ENCODE measurements at regions not wholly inside any gene's neighbourhood (a gene's known extent, or its start where the extent isn't known, plus 50 kb on each side); places are given as distances from the start of the nearest gene placed in this dataset.
"Not testable (repeated sequence)": the region's sequence is repeated elsewhere in the genome, so short reads cannot be mapped to it uniquely, and the experiment has no call there.

GRCh38 chr7:85890244-85890811, 703.5 kb upstream of the SEMA3D start:
- DNase-seq (ENCODE audit: low spot score) = peak; percentile 34

DNA sequence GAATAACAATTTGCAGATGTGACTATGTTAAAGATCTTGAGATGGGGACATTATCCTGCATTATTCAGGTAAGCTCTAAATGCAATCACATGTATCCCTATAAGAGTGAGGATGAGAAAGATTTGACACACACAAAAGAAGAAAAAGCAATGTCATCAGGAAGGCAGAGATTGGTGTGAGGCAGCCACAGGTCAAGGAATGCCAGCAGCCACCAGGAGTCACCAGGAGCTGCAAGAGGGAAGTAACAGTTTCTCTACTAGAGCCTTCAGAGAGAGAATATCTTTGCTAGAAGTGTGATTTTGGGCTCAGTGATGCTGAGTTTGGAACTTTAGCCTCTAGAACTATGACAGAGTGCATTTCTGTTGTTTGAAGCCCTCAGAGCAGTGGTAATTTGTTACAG, 700.3 kb upstream of the SEMA3D start:
- no peak for DNase-seq (ENCODE audit: low spot score)

DNA sequence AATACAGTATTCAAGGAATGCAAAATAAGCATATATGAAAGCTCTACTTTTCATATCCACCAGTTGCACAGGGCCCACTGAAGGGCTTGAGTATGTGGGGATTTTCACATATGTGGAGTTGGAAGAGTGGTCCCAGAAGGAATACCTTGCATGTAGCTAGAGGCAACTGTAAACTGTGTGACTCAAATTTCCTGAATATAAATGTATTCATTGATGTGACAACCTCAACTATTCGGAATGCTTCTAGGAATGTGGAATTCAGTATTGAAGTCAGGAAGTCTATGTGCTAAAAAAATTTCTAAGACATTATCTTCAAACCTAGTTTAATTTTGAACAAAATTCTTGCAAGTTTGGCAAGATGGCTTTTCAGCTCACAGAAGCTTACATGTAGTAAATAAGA, 695.5 kb upstream of the SEMA3D start:
- no peak for DNase-seq (ENCODE audit: low spot score)

DNA sequence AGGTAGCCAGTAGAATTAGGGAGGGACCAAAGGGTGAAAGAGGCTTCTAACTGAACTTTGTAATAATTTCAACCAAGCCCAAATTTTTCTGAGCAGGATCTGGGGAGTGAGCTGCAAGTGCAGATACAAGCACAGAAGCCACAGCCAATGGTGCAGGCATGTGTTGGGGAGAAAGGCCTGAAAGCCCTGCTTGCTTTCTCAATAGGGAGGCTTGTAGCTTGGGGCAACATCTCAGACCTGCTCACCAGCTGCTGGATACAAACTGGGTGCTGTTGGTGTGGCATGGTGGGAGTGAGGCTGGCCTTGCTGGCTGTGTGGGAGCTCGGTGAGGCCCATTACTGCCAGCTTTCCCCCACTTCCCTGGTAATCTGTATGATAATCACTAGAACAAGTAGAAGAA, 688.5 kb upstream of the SEMA3D start:
- DNase-seq (ENCODE audit: low spot score) = no peak

GRCh38 chr7:85866540-85866939, 679.7 kb upstream of the SEMA3D start:
- DNase-seq (ENCODE audit: low spot score) = no peak

- DNase-seq (ENCODE audit: low spot score) = peak; percentile 13
Observed at GRCh38 chr7:85851571-85852193, 664.8 kb upstream of the SEMA3D start.

DNA sequence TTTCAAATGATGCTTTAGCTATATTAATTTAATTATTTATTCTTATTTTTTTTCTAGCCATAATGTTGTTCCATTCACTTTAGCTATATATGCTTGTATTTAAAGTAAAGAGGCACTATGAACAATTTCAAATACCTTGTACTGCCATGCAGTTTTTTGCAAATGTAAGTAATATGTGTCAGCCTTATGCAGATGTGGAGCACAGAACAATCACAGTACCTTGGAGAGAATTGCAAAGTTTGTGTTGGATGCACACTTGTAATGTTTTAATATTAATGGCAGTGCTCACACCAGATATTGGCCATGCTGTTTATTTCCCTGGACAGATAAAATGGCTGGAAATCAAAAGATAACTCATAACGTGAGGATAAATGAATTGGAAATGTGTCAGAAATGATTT, 663.5 kb upstream of the SEMA3D start:
- no peak for DNase-seq (ENCODE audit: low spot score)

GRCh38 chr7:85840554-85840953, 653.7 kb upstream of the SEMA3D start:
- DNase-seq (ENCODE audit: low spot score) = no peak

DNA sequence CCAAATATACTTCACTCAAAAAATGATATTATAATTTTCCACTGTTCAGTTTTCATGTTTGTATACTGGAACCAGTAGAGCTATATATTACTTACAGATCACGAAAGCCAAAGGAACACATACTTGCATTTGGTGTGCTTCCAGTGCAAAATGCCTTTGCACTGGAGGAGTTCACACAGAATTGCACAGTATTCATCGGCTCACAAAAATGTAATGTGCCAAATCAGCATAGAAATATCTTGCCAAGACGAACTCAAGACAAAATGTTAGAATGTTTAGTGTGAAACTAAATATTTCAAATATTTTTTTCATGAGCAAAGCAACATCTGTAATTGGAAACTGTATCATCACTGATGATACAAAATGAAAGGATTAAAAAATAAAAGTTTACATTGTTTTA, 646.2 kb upstream of the SEMA3D start:
- no peak for DNase-seq (ENCODE audit: low spot score)

DNA sequence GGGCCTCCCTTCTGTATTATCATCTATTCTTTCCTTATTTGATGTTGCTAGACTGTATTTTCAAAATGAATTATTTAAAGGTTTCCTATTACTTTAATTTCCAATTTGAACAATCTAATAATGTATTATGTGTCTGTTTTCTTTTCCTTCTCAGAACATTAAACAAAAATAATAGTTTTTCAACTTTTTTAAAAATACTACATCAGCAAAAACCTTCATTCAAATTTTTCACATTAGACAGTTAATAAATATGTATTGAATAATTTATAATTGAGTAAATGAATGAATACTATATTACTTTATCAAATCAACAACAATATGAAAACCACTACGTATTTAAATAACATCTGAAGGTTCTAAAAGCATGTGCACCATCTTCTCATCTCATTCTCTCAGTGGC, 644.1 kb upstream of the SEMA3D start:
- DNase-seq (ENCODE audit: low spot score) = no peak

DNA sequence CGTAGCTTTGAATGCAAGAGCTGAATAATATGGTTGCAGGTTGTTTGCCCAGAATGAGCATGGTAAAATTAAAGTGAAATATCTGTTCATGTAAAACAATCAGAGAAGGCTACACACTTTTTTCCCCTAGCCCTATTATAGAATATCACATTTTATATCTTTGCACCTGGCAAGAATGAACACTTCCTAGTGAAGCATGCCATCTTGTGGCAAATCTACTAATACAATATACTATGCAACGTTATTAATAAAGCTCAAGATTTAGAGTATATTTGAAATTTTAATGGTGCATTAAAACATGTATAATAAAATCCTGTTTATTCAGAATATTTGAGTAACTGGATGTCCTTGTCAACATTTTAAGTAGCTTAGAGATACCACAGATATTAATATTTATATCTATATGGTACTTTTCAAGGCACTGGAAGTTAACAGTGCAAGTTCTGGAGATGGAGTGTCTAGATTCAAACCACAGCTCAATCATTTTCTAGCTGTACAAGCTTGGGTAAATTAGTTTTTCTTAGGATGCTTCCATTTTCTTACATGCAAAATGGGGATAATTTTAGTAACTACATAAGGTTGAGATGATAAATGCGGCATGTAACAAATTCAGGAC, 643.1 kb upstream of the SEMA3D start:
- DNase-seq (ENCODE audit: low spot score) = no peak

GRCh38 chr7:85829176-85829575, 642.3 kb upstream of the SEMA3D start:
- no peak for DNase-seq (ENCODE audit: low spot score)

GRCh38 chr7:85828614-85829013, 641.8 kb upstream of the SEMA3D start:
- no peak for DNase-seq (ENCODE audit: low spot score)

GRCh38 chr7:85823396-85824080, 636.7 kb upstream of the SEMA3D start:
- no peak for DNase-seq (ENCODE audit: low spot score)

DNA sequence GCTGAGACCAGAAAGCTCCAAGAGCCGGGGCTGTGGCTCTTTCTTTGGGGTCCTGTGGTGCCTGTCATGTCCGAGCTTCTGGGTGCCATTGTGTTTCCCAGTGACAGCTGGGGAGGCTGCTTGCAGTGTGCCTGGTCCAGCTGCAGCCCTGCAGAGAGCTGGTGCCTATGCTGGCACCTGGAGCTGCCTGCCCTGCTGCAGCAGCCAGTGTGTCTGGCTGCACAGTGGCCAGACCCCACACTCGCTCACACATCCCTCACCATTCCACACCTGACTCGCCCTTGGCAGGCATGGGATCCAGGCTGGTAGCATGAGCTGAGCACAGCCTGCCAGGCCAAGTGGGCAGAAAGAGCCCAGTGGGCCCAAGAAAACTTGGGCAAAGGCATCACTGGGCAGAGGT, 635.1 kb upstream of the SEMA3D start:
- no peak for DNase-seq (ENCODE audit: low spot score)

- no peak for DNase-seq (ENCODE audit: low spot score)
Observed at GRCh38 chr7:85820702-85821443, 634.0 kb upstream of the SEMA3D start.

DNA sequence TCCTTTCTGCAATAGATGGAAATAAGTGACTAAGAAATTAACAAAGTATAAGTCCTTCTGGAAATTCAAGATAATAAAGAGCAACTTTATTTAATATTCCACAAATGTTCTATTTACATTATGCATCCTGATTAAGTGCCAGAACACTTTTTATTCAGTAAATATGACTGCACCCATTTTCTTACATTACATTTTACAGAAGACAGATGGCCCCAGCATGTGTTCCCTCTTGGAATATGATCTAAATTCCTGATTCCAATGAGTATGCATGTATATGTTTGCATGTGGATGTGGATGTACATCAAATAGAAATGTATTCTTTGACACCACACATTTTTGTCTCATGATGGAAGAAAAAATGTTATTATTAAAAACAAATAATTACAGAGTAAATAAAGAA, 628.7 kb upstream of the SEMA3D start:
- DNase-seq (ENCODE audit: low spot score) = no peak

GRCh38 chr7:85806321-85806720, 619.5 kb upstream of the SEMA3D start:
- DNase-seq (ENCODE audit: low spot score) = no peak

- DNase-seq (ENCODE audit: low spot score) = no peak
Observed at GRCh38 chr7:85805656-85806055, 618.8 kb upstream of the SEMA3D start.

DNA sequence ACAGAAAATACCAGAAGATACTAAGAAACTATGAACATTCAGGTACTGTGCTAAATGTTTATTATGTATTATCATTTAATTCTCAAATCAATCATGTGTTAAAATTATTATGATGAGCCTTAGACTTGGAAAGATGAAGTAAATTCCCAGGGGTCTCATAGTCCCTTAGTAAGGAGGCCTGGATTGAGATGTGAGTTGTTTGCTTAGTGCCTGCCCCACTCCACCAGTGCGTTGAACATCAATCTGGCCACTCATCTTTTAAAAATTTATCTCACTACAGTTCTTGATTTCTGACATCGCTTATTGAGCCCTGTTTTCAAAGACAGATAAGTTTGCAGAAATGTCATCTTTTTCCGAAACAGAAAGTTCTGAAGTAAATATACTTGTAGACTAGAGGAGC, 618.4 kb upstream of the SEMA3D start:
- DNase-seq (ENCODE audit: low spot score) = no peak

GRCh38 chr7:85802211-85802610, 615.4 kb upstream of the SEMA3D start:
- no peak for DNase-seq (ENCODE audit: low spot score)

DNA sequence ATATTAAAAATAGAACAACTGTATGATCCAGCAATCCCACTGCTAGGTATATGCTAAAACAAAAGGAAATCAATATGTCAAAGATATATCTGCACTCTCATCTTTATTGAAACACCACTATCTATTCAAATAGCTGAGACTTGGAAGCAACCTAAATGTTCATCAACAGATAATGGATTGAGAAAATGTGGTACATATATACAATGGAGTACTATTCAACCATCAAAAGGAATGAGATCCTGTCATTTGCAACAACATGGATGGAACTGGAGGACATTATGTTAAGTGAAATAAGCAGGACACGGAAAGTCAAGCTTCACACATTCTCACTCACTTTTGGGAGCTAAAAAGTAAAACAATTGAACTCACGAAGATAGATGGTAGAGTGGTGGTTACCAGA, 610.1 kb upstream of the SEMA3D start:
- no peak for DNase-seq (ENCODE audit: low spot score)

DNA sequence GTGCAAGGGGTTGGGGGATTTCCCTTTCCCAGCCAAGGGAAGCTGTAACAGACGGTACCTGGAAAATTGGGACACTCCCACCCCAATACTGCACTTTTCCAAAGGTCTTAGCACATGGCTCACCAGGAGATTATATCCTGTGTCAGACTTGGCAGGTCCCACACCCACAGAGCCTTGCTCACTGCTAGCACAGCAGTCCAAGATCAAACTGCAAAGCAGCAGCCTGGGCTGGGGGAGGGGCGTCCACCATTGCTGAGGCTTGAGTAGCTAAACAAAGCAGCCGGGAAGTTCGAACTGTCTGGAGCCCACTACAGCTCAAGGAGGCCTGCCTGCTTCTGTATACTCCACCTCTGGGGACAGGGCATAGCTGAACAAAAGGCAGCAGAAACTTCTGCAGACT, 604.2 kb upstream of the SEMA3D start:
- DNase-seq (ENCODE audit: low spot score) = not testable (repeated sequence)

All from putamen (tissue), 1 donor.